ENCODE measurements at regions not wholly inside any gene's neighbourhood (a gene's known extent, or its start where the extent isn't known, plus 50 kb on each side); places are given as distances from the start of the nearest gene placed in this dataset.

DNA sequence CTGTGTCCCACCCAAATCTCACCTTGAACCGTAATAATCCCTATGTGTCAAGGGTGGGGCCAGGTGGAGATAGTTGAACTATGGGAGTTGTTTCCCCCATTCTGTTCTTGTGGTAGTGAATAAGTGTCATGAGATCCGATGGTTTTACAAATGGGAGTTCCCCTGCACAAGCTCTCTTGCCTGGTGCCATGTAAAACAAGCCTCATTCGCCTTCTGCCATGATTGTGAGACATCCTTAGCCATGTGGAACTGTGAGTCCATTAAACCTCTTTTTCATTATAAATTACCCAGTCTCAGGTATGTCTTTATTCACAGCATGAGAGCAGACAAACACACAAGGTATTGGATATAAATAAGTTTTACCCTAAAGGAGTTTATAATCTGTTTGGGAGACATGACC is 121.2 kb downstream of the MMUT start:
- H3K27ac Mint-ChIP-seq (ENCODE audit: low read depth, unreplicated experiment): no peak overlapping the region
- no peaks in the 10 kb centered on the region for H3K4me1 Mint-ChIP-seq (ENCODE audit: insufficient read depth, unreplicated experiment)
- intact Hi-C loops (cut with micrococcal nuclease): no loop called here
- H3K36me3 Mint-ChIP-seq (ENCODE audit: insufficient read depth, unreplicated experiment): no peaks in the 10 kb centered on the region
- CTCF ChIA-PET: no interaction called here
- no peaks in the 10 kb centered on the region for H3K27me3 Mint-ChIP-seq (ENCODE audit: insufficient read depth, unreplicated experiment)
- no TSS peak for BruUV-seq (replicated peaks)
- H3K4me3 Mint-ChIP-seq (ENCODE audit: unreplicated experiment): no peak overlapping the region
- no peak for DNase-seq (ENCODE audit: unreplicated experiment)
- no peaks in the 10 kb centered on the region for H3K9me3 Mint-ChIP-seq (ENCODE audit: unreplicated experiment)
- no peak for TF ChIP-seq CTCF (IDR thresholded peaks at IDR 0.05; ENCODE audit: unreplicated experiment)
- POLR2A ChIA-PET: no interaction called here

DNA sequence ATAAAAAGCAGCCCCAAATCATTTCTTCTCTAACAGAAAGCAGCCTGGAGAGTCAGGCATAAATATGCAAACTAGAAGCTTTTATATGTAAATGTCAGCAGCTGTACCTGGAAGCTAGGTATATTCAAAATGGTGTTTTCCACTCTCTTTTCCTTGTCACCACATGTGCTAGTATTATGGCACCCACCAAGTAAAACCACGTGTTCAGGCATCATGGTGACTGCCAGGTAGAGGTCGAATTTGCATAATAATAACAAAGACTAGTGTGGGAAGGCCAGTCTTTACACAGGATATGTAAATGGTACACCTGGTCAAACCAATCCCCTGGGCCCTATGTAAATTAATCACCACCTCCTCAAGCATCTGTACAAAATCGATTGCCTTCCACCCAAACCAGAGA is 124.0 kb downstream of the MMUT start:
- intact Hi-C loops (cut with micrococcal nuclease): no loop called here
- Mint-ChIP-seq H3K27ac (ENCODE audit: low read depth, unreplicated experiment) (no peak overlapping the region), H3K27me3 (ENCODE audit: insufficient read depth, unreplicated experiment) (no peaks in the 10 kb centered on the region), H3K4me1 (ENCODE audit: insufficient read depth, unreplicated experiment) (no peaks in the 10 kb centered on the region), H3K9me3 (ENCODE audit: unreplicated experiment) (no peaks in the 10 kb centered on the region), H3K36me3 (ENCODE audit: insufficient read depth, unreplicated experiment) (no peaks in the 10 kb centered on the region), H3K4me3 (ENCODE audit: unreplicated experiment) (no peak overlapping the region)
- BruUV-seq (replicated peaks): no TSS peak
- TF ChIP-seq CTCF (IDR thresholded peaks at IDR 0.05; ENCODE audit: unreplicated experiment): no peak
- no peak for DNase-seq (ENCODE audit: unreplicated experiment)
- ChIA-PET CTCF (no interaction called here), POLR2A (no interaction called here)

DNA sequence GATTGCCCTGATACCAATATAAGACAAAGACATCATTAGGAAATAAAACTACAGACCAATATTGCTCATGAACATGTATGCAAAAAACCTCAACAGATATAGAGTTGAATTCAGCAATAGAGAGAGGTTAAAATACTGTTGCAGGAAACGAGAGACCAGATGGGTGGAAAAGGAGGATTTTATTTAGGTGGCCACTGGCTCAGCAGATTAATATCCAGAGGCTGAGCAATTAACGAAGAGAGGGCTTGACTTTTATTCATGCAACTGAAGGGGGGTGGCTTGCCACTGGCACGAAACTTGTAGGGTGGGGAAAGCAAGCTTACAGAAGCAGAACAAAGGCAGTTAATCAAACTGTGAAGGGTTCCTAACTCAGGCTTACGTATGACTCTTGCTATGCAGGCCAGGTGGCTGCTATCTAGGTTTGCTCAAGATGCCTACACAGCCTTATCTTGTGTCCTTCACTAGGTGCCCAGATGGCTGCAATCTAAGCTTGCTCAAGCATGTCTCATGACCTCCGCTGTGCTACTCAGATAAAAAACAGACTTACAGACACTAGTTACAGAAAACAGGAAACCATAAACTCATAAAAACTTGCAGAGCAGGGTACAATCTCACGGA is 126.4 kb downstream of the MMUT start:
- BruUV-seq (replicated peaks): no TSS peak
- POLR2A ChIA-PET: no interaction called here
- intact Hi-C loops (cut with micrococcal nuclease): no loop called here
- CTCF ChIA-PET: no interaction called here
- H3K36me3 Mint-ChIP-seq (ENCODE audit: insufficient read depth, unreplicated experiment): no peaks in the 10 kb centered on the region
- H3K9me3 Mint-ChIP-seq (ENCODE audit: unreplicated experiment): no peaks in the 10 kb centered on the region
- H3K27me3 Mint-ChIP-seq (ENCODE audit: insufficient read depth, unreplicated experiment): no peaks in the 10 kb centered on the region
- H3K27ac Mint-ChIP-seq (ENCODE audit: low read depth, unreplicated experiment): no peak overlapping the region
- no peak for TF ChIP-seq CTCF (IDR thresholded peaks at IDR 0.05; ENCODE audit: unreplicated experiment)
- DNase-seq (ENCODE audit: unreplicated experiment): no peak
- H3K4me3 Mint-ChIP-seq (ENCODE audit: unreplicated experiment): no peak overlapping the region
- no peaks in the 10 kb centered on the region for H3K4me1 Mint-ChIP-seq (ENCODE audit: insufficient read depth, unreplicated experiment)

DNA sequence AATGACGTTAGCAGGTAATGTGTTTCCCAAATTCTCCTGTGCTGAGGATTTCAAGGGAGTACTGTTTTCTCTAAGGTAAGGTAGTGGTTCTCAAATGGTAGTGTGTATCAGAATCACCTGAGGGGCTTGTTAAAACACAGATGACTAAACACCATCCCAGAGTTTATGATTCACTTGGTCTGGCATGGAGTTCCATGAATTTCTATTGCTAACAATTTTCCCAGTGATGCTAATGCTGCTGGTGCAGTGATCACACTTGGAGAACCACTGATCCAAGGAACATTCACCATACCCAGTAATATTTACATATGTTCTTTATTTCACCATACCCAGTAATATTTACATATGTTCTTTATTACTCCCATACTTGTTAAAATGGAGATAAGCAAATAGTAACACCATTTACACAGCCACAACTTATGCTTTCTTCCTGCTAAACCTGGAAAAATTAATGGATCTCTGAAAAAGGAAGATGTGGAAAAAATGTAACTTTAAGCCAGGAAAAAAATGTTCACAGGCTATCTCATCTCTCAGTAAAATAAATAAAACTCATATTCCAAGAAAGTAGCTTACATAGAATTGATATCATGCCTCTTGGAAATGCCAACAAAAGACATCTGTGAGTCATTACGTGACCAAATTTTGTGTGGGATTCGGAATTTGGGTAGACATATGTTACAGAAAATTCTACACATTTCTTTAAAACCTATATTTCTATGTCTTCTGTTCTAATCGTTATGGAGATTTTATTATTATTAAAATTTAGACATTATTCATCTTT is 129.5 kb downstream of the MMUT start:
- ChIA-PET CTCF (no interaction called here), POLR2A (no interaction called here)
- no peak overlapping the region for H3K4me3 Mint-ChIP-seq (ENCODE audit: unreplicated experiment)
- no peaks in the 10 kb centered on the region for H3K4me1 Mint-ChIP-seq (ENCODE audit: insufficient read depth, unreplicated experiment)
- no peaks in the 10 kb centered on the region for H3K9me3 Mint-ChIP-seq (ENCODE audit: unreplicated experiment)
- no peaks in the 10 kb centered on the region for H3K36me3 Mint-ChIP-seq (ENCODE audit: insufficient read depth, unreplicated experiment)
- no peaks in the 10 kb centered on the region for H3K27me3 Mint-ChIP-seq (ENCODE audit: insufficient read depth, unreplicated experiment)
- intact Hi-C loops (cut with micrococcal nuclease): no loop called here
- no peak overlapping the region for H3K27ac Mint-ChIP-seq (ENCODE audit: low read depth, unreplicated experiment)
- peak; percentile 6 for DNase-seq (ENCODE audit: unreplicated experiment)
- no TSS peak for BruUV-seq (replicated peaks)
- no peak for TF ChIP-seq CTCF (IDR thresholded peaks at IDR 0.05; ENCODE audit: unreplicated experiment)

Data from MCF 10A (cell line).